CD14-positive monocyte (primary cell): ENCODE measurements at regions not wholly inside any gene's neighbourhood (a gene's known extent, or its start where the extent isn't known, plus 50 kb on each side); places are given as distances from the start of the nearest gene placed in this dataset.
A peak's percentile ranks its signal among the peaks of the same experiment; 100 is the strongest.

Source experiments
- DNase-seq, 3 donors: peaks; one replicate each; pipeline ENCODE4 v3.0.0-alpha.2; 2011 to 2022
- H2AFZ ChIP-seq: 2 replicates; pipeline ENCODE4 v1.6.0; 2012; ENCODE audit warnings: mild to moderate bottlenecking, low read depth, low read length, inconsistent platforms; ENCODE audit not compliant: insufficient read depth, poor library complexity, severe bottlenecking
- H3K27ac ChIP-seq, 2 donors: 1 replicate in 1 of 2; 2 replicates in 1 of 2; pipeline ENCODE4 v1.5.1; 2012 to 2013; ENCODE audit warnings: low read length in 2 of 2, control low read depth in 1 of 2, inconsistent platforms in 1 of 2, low read depth in 1 of 2, mild to moderate bottlenecking in 1 of 2
- H3K27me3 ChIP-seq, 2 donors: one replicate each; pipeline versions ENCODE4 v1.6.0 to v1.6.1; 2011 to 2013; ENCODE audit warnings: low read length in 2 of 2; ENCODE audit not compliant: control insufficient read depth in 2 of 2, insufficient read depth in 2 of 2
- H3K36me3 ChIP-seq, 2 donors: replicated peaks in 1 of 2; 1 replicate in 1 of 2; 2 replicates in 1 of 2; pipeline versions ENCODE4 v1.5.1 to v1.6.1; 2012 to 2013; ENCODE audit warnings: low read length in 2 of 2, control low read depth in 1 of 2, inconsistent platforms in 1 of 2, mild to moderate bottlenecking in 1 of 2; ENCODE audit not compliant: insufficient read depth in 2 of 2, control insufficient read depth in 1 of 2
- H3K4me1 ChIP-seq, 2 donors: 1 replicate in 1 of 2; 2 replicates in 1 of 2; pipeline versions ENCODE4 v1.5.1 to v1.6.1; 2012 to 2013; ENCODE audit warnings: low read length in 2 of 2, control low read depth in 1 of 2, inconsistent platforms in 1 of 2, mild to moderate bottlenecking in 1 of 2, moderate library complexity in 1 of 2; ENCODE audit not compliant: insufficient read depth in 2 of 2, control insufficient read depth in 1 of 2
- H3K4me2 ChIP-seq: replicated peaks from 2 replicates; pipeline ENCODE3; 2012; ENCODE audit warnings: low read length, moderate library complexity, mild to moderate bottlenecking; ENCODE audit not compliant: poor library complexity, severe bottlenecking; ENCODE audit errors: extremely low read depth
- H3K4me3 ChIP-seq, 3 experiments: fragments of 200-600 bp in 1 of 3; sonication (generic) in 1 of 3; replicated peaks in 1 of 3; 1 replicate in 2 of 3; 2 replicates in 1 of 3; pipeline ENCODE4 v1.5.1; 2011 to 2013; ENCODE audit warnings: low read length in 3 of 3, mild to moderate bottlenecking in 3 of 3, control low read depth in 2 of 3, low read depth in 2 of 3, inconsistent platforms in 1 of 3, moderate library complexity in 1 of 3
- H3K79me2 ChIP-seq: 2 replicates; pipeline ENCODE4 v1.6.0; 2012; ENCODE audit warnings: mild to moderate bottlenecking, control low read depth, inconsistent platforms, low read length, moderate library complexity; ENCODE audit not compliant: insufficient read depth
- H3K9ac ChIP-seq: 2 replicates; pipeline ENCODE4 v1.6.0; 2017; ENCODE audit warnings: low read length, mild to moderate bottlenecking; ENCODE audit not compliant: insufficient read depth, poor library complexity, severe bottlenecking
- H3K9me3 ChIP-seq, 2 donors: replicated peaks in 1 of 2; 1 replicate in 1 of 2; 2 replicates in 1 of 2; pipeline versions ENCODE4 v1.5.1 to v1.6.1; 2012 to 2013; ENCODE audit warnings: low read length in 2 of 2, control low read depth in 1 of 2; ENCODE audit not compliant: control insufficient read depth in 1 of 2, insufficient read depth in 1 of 2
- H4K20me1 ChIP-seq: 2 replicates; pipeline ENCODE4 v1.6.0; 2012; ENCODE audit warnings: mild to moderate bottlenecking, low read length, control low read depth, moderate library complexity; ENCODE audit not compliant: insufficient read depth
- H3K27ac Mint-ChIP-seq, 7 donors: one replicate each; pipeline ENCODE4 v1.8.0; 2020; ENCODE audit warnings: mild to moderate bottlenecking in 7 of 7, mixed read lengths in 7 of 7, moderate library complexity in 6 of 7, inconsistent platforms in 2 of 7
- H3K27me3 Mint-ChIP-seq, 3 donors: one replicate each; pipeline ENCODE4 v1.8.0; 2021 to 2022; ENCODE audit warnings: low read depth in 3 of 3, mild to moderate bottlenecking in 3 of 3, mixed read lengths in 3 of 3, moderate library complexity in 3 of 3, inconsistent platforms in 1 of 3
- H3K36me3 Mint-ChIP-seq, 2 donors: one replicate each; pipeline ENCODE4 v1.8.0; 2020; ENCODE audit warnings: mixed read lengths in 2 of 2, inconsistent platforms in 1 of 2, mild to moderate bottlenecking in 1 of 2
- H3K4me1 Mint-ChIP-seq: one replicate; pipeline ENCODE4 v1.8.0; 2020; ENCODE audit warnings: mild to moderate bottlenecking, mixed read lengths
- H3K4me3 Mint-ChIP-seq, 2 donors: one replicate each; pipeline ENCODE4 v1.8.0; 2020; ENCODE audit warnings: mild to moderate bottlenecking in 2 of 2, mixed read lengths in 2 of 2, moderate library complexity in 1 of 2
- H3K9me3 Mint-ChIP-seq, 7 donors: one replicate each; pipeline ENCODE4 v1.8.0; 2020 to 2022; ENCODE audit warnings: mixed read lengths in 7 of 7, mild to moderate bottlenecking in 6 of 7, moderate library complexity in 6 of 7, inconsistent platforms in 2 of 7
- WGBS: methylation state at CpG from one replicate; pipeline ENCODE4 v1.1.5; 2013; ENCODE audit warnings: missing lambda C conversion rate; ENCODE audit not compliant: insufficient coverage; 5-methylcytosine and 5-hydroxymethylcytosine counted together
- intact Hi-C, 2 donors: fragments of 100-400 bp; cut with micrococcal nuclease; formaldehyde crosslinking; loops; one replicate each; pipeline versions ENCODE4 v1.15.0 to v1.15.1; 2023
- TF ChIP-seq, protein P1 (sequence below): fragments of 200-600 bp; IDR thresholded peaks from one replicate; pipeline ENCODE4 v1.8.0; 2022; ENCODE audit warnings: antibody characterized with exemption, mild to moderate bottlenecking

DNA sequence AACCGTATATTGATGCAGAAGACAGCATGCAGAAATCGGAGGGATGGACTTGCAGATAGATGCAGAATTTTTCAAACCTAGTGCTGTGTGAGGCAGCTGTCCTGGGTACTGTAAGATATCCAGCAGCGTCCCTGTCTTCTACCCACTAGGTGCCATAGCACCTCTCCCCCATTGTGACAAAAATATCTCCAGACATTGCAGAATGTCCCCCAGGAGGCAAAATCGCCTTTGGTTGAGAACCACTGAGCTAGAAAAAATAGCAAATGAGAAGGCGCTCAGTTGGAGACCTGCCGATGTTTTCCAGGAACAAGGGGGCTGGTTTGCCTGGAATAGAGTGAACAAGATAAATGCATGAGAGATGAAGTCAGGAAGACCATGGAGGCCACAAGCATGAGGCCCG is 67.9 kb upstream of the TMEM132D start:
- H3K4me1 ChIP-seq = no peaks in the 10 kb centered on the region
- peaks cover 0 to 10% (median 0%) of the 10 kb centered on the region in 7 donors for H3K9me3 Mint-ChIP-seq
- no peaks in the 10 kb centered on the region for H4K20me1 ChIP-seq
- no peak overlapping the region for H3K4me2 ChIP-seq
- no peak overlapping the region for H3K27ac ChIP-seq
- H3K4me1 Mint-ChIP-seq = no peaks in the 10 kb centered on the region
- H2AFZ ChIP-seq = no peak overlapping the region
- 75% methylated on average over 7 of the region's 7 CpGs for WGBS
- H3K9me3 ChIP-seq = no peaks in the 10 kb centered on the region
- H3K27me3 ChIP-seq = no peaks in the 10 kb centered on the region
- intact Hi-C loops = no loop called here
- no peaks in the 10 kb centered on the region for H3K79me2 ChIP-seq
- no peak overlapping the region for H3K4me3 Mint-ChIP-seq
- peaks cover 0 to 1% (median 0%) of the 10 kb centered on the region in 3 donors for H3K27me3 Mint-ChIP-seq
- no peak for DNase-seq
- H3K4me3 ChIP-seq = no peak overlapping the region
- H3K9ac ChIP-seq = no peak overlapping the region
- no peaks in the 10 kb centered on the region for H3K36me3 ChIP-seq
- TF ChIP-seq, protein P1, sequence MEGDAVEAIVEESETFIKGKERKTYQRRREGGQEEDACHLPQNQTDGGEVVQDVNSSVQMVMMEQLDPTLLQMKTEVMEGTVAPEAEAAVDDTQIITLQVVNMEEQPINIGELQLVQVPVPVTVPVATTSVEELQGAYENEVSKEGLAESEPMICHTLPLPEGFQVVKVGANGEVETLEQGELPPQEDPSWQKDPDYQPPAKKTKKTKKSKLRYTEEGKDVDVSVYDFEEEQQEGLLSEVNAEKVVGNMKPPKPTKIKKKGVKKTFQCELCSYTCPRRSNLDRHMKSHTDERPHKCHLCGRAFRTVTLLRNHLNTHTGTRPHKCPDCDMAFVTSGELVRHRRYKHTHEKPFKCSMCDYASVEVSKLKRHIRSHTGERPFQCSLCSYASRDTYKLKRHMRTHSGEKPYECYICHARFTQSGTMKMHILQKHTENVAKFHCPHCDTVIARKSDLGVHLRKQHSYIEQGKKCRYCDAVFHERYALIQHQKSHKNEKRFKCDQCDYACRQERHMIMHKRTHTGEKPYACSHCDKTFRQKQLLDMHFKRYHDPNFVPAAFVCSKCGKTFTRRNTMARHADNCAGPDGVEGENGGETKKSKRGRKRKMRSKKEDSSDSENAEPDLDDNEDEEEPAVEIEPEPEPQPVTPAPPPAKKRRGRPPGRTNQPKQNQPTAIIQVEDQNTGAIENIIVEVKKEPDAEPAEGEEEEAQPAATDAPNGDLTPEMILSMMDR = no peak
- H3K27ac Mint-ChIP-seq = peak overlapping the region in 1 of 7 donors; percentile 14
- H3K36me3 Mint-ChIP-seq = no peaks in the 10 kb centered on the region

- H2AFZ ChIP-seq = no peak overlapping the region
- no peaks in the 10 kb centered on the region for H4K20me1 ChIP-seq
- no peaks in the 10 kb centered on the region for H3K36me3 ChIP-seq
- Mint-ChIP-seq H3K27me3 (no peaks in the 10 kb centered on the region), H3K4me3 (no peak overlapping the region), H3K36me3 (no peaks in the 10 kb centered on the region), H3K4me1 (no peaks in the 10 kb centered on the region), H3K9me3 (peaks cover 0 to 10% (median 0%) of the 10 kb centered on the region in 7 donors), H3K27ac (no peak overlapping the region)
- no peak overlapping the region for H3K4me2 ChIP-seq
- no peak overlapping the region for H3K27ac ChIP-seq
- H3K79me2 ChIP-seq = no peaks in the 10 kb centered on the region
- H3K9ac ChIP-seq = no peak overlapping the region
- WGBS = 67% methylated on average over 1 of the region's 6 CpGs
- intact Hi-C loops = no loop called here
- no peak overlapping the region for H3K4me3 ChIP-seq
- H3K9me3 ChIP-seq = no peaks in the 10 kb centered on the region
- TF ChIP-seq, protein P1 = no peak
- no peaks in the 10 kb centered on the region for H3K27me3 ChIP-seq
- no peak for DNase-seq
- no peaks in the 10 kb centered on the region for H3K4me1 ChIP-seq
Observed at GRCh38 chr12:129973236-129973961, 69.6 kb upstream of the TMEM132D start.
